Stimulated activated naive B cell treated with anti-CD40 and anti-IgM and Interleukin-4, amounts not matched to agents 10 μg/mL and 1 μg/mL and 100 μg/mL, for 72 hours (primary cell): ENCODE measurements at regions not wholly inside any gene's neighbourhood (a gene's known extent, or its start where the extent isn't known, plus 50 kb on each side); places are given as distances from the start of the nearest gene placed in this dataset.
"Not testable (repeated sequence)": the region's sequence is repeated elsewhere in the genome, so short reads cannot be mapped to it uniquely, and the experiment has no call there.

ENCODE experiments used
- ATAC-seq, 2 donors: fragments of 150-1000 bp; cut with Tn5 transposase; replicated peaks; 2 replicates each; pipeline ENCODE4 v1.10.0; 2021; ENCODE audit warnings: moderate library complexity in 1 of 2
- DNase-seq: peaks from one replicate; pipeline ENCODE4 v3.0.0; 2021
- H3K27ac Mint-ChIP-seq: one replicate; pipeline ENCODE4 v1.8.0; 2022; ENCODE audit warnings: mild to moderate bottlenecking, mixed read lengths
- H3K27me3 Mint-ChIP-seq, 2 donors: one replicate each; pipeline ENCODE4 v1.8.0; 2022; ENCODE audit warnings: mixed read lengths in 2 of 2
- H3K36me3 Mint-ChIP-seq, 2 donors: one replicate each; pipeline ENCODE4 v1.8.0; 2022; ENCODE audit warnings: mixed read lengths in 2 of 2, mild to moderate bottlenecking in 1 of 2
- H3K4me1 Mint-ChIP-seq, 2 donors: one replicate each; pipeline ENCODE4 v1.8.0; 2022; ENCODE audit warnings: mixed read lengths in 2 of 2, mild to moderate bottlenecking in 1 of 2
- H3K4me3 Mint-ChIP-seq, 2 donors: one replicate each; pipeline ENCODE4 v1.8.0; 2022; ENCODE audit warnings: mild to moderate bottlenecking in 2 of 2, mixed read lengths in 2 of 2, moderate library complexity in 1 of 2
- H3K9me3 Mint-ChIP-seq, 2 donors: one replicate each; pipeline ENCODE4 v1.8.0; 2022; ENCODE audit warnings: mixed read lengths in 2 of 2, mild to moderate bottlenecking in 1 of 2

GRCh38 chr6:125446011-125446410 is 144.2 kb upstream of the HDDC2 start:
- ATAC-seq (no peak), DNase-seq (no peak)
- H3K4me1 Mint-ChIP-seq, result no peaks in the 10 kb centered on the region
- no peak overlapping the region for H3K27ac Mint-ChIP-seq
- no peak overlapping the region for H3K4me3 Mint-ChIP-seq
- H3K9me3 Mint-ChIP-seq, result peaks cover 0 to 1% of the 10 kb centered on the region in 2 donors
- no peaks in the 10 kb centered on the region for H3K36me3 Mint-ChIP-seq
- peaks cover 0 to 4% of the 10 kb centered on the region in 2 donors for H3K27me3 Mint-ChIP-seq

- ATAC-seq (no peak), DNase-seq (no peak)
- H3K9me3 Mint-ChIP-seq, result peaks cover 0 to 6% of the 10 kb centered on the region in 2 donors
- no peaks in the 10 kb centered on the region for H3K4me1 Mint-ChIP-seq
- no peak overlapping the region for H3K4me3 Mint-ChIP-seq
- H3K27me3 Mint-ChIP-seq, result no peaks in the 10 kb centered on the region
- peaks cover 0 to 3% of the 10 kb centered on the region in 2 donors for H3K36me3 Mint-ChIP-seq
- no peak overlapping the region for H3K27ac Mint-ChIP-seq
Observed at GRCh38 chr6:125451750-125452149, 150.0 kb upstream of the HDDC2 start.

- peaks cover 1 to 8% of the 10 kb centered on the region in 2 donors for H3K36me3 Mint-ChIP-seq
- ATAC-seq, result no peak
- no peak overlapping the region for H3K4me3 Mint-ChIP-seq
- no peaks in the 10 kb centered on the region for H3K27me3 Mint-ChIP-seq
- H3K27ac Mint-ChIP-seq, result no peak overlapping the region
- no peaks in the 10 kb centered on the region for H3K4me1 Mint-ChIP-seq
- no peak for DNase-seq
- peaks cover 7 to 14% of the 10 kb centered on the region in 2 donors for H3K9me3 Mint-ChIP-seq
Observed at GRCh38 chr6:125453516-125453915, 151.7 kb upstream of the HDDC2 start.

DNA sequence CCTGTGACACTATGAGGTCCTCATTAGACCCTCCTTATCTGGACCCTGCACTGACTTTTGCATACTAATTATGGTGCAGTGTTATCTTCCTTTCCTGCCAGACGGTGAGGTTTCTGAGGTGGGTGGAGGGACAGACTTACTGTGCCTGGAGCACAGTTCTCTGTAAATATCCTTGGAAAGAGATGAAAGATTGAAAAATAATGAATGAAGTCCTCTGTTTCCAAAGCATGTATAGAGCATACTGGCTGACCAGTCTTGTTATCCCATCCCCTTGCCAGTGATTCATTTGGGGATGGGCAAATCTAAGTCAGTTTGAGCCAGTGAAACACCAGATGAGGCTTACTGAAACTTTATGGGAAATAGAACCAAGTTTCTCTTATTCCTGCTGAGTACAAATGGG is 152.6 kb upstream of the HDDC2 start:
- DNase-seq, result no peak

DNA sequence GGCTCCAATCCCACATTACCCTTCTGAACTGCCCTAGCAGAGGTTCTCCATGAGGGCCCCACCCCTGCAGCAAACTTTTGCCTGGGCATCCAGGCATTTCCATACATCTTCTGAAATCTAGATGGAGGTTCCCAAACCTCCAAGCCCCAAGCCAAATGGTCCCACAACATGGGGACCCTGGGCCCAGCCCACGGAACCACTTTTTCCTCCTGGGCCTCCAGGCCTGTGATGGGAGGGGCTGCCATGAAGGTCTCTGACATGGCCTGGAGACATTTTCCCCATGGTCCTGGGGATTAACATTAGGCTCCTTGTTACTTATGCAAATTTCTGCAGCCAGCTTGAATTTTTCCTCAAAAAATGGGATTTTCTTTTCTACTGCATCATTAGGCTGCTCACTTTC is 156.7 kb upstream of the HDDC2 start:
- DNase-seq, ATAC-seq, H3K27ac Mint-ChIP-seq, H3K27me3 Mint-ChIP-seq, H3K4me3 Mint-ChIP-seq, H3K4me1 Mint-ChIP-seq: not testable (repeated sequence)
- H3K9me3 Mint-ChIP-seq, result peaks cover 16 to 23% of the 10 kb centered on the region in 2 donors
- H3K36me3 Mint-ChIP-seq, result peaks cover 6 to 16% of the 10 kb centered on the region in 2 donors

More for the DNA sequence above, 152.6 kb upstream of the HDDC2 start:
- Mint-ChIP-seq H3K27ac (no peak overlapping the region), H3K27me3 (no peaks in the 10 kb centered on the region), H3K9me3 (peaks cover 15 to 21% of the 10 kb centered on the region in 2 donors), H3K4me1 (no peaks in the 10 kb centered on the region), H3K36me3 (peaks cover 6 to 16% of the 10 kb centered on the region in 2 donors), H3K4me3 (no peak overlapping the region)
- ATAC-seq, result no peak

DNA sequence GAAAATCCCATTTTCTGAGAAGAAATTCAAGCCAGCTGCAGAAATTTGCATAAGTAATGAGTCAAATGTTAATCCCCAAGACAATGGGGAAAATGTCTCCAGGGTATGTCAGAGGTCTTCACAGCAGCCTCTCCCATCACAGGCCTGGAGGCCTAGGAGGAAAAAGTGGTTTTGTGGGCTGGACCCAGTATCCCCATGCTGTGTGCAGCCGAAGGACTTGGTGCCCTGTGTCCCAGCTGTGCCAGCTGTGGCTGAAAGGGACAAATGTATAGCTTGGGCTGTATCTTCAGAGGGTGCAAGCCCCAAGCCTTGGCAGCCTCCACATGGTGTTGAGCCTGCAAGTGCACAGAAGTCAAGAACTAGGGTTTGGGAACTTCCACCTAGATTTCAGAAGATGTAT is 163.6 kb upstream of the HDDC2 start:
- DNase-seq, ATAC-seq, H3K27me3 Mint-ChIP-seq, H3K4me3 Mint-ChIP-seq, H3K4me1 Mint-ChIP-seq, H3K27ac Mint-ChIP-seq: not testable (repeated sequence)
- Mint-ChIP-seq H3K36me3 (peaks cover 8 to 10% of the 10 kb centered on the region in 2 donors), H3K9me3 (peaks cover 21% of the 10 kb centered on the region in 2 donors)

DNA sequence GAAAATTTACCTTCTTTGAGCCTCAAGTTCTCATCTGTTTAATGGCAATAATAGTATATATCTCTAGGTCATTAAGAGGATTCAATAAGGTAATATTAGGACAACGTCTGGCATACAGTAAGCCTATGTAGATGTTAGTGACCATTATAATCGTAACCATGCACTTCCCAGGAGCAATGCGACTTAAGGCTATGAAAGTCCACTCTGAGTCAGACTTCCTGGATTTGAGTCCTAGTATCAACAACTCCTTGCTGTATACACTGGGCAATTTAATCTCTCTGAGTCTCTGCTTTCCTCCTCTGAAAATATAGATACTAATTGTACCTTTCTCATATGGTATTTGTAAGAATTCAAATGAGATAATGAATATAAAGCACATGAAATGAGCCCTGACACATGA is 168.1 kb upstream of the HDDC2 start:
- Mint-ChIP-seq H3K4me3 (no peak overlapping the region), H3K9me3 (peaks cover 15 to 16% of the 10 kb centered on the region in 2 donors), H3K4me1 (peaks cover 1 to 5% of the 10 kb centered on the region in 2 donors), H3K27me3 (peaks cover 0 to 3% of the 10 kb centered on the region in 2 donors), H3K36me3 (peaks cover 3 to 6% of the 10 kb centered on the region in 2 donors), H3K27ac (no peak overlapping the region)
- DNase-seq (no peak), ATAC-seq (no peak)

- DNase-seq (no peak), ATAC-seq (no peak)
- Mint-ChIP-seq H3K27me3 (no peaks in the 10 kb centered on the region), H3K36me3 (no peaks in the 10 kb centered on the region), H3K27ac (no peak overlapping the region), H3K4me1 (peaks cover 1 to 5% of the 10 kb centered on the region in 2 donors), H3K9me3 (peaks cover 5 to 7% of the 10 kb centered on the region in 2 donors), H3K4me3 (no peak overlapping the region)
Observed at GRCh38 chr6:125471667-125472066, 169.9 kb upstream of the HDDC2 start.

DNA sequence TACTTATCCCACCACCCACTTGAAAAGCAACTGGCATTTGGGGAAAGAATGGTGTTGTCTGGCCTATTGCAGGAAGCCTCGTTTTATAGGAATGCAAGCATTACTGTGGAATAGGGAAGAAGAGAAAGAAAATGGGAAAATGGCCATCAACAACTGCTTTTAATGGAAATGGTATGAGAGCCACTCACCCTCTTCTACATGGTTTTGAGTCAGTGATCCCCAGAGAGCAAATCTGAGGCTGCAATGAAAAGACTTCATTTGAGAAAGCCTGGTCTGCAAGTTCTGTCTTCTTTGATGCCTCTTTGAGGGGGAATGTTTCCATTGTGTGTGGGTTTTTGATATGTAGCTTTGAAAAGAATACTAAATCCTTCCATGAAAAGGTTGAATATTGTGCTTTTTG is 172.3 kb upstream of the HDDC2 start:
- DNase-seq (no peak), ATAC-seq (no peak)
- Mint-ChIP-seq H3K4me3 (no peak overlapping the region), H3K27ac (no peak overlapping the region), H3K4me1 (no peaks in the 10 kb centered on the region), H3K27me3 (no peaks in the 10 kb centered on the region), H3K9me3 (no peaks in the 10 kb centered on the region), H3K36me3 (no peaks in the 10 kb centered on the region)

GRCh38 chr6:125477156-125477555 is 175.4 kb upstream of the HDDC2 start:
- Mint-ChIP-seq H3K9me3 (no peaks in the 10 kb centered on the region), H3K4me1 (no peaks in the 10 kb centered on the region), H3K4me3 (no peak overlapping the region), H3K27me3 (no peaks in the 10 kb centered on the region), H3K36me3 (no peaks in the 10 kb centered on the region), H3K27ac (no peak overlapping the region)
- ATAC-seq (no peak), DNase-seq (no peak)

- Mint-ChIP-seq H3K27me3 (no peaks in the 10 kb centered on the region), H3K4me3 (no peak overlapping the region), H3K27ac (no peak overlapping the region), H3K9me3 (no peaks in the 10 kb centered on the region), H3K4me1 (no peaks in the 10 kb centered on the region), H3K36me3 (no peaks in the 10 kb centered on the region)
- ATAC-seq, result no peak
- DNase-seq, result no peak
Observed at GRCh38 chr6:125477844-125478243, 176.1 kb upstream of the HDDC2 start.

GRCh38 chr6:125480146-125480545 is 178.4 kb upstream of the HDDC2 start:
- Mint-ChIP-seq H3K27me3 (peaks cover 0 to 4% of the 10 kb centered on the region in 2 donors), H3K4me1 (no peaks in the 10 kb centered on the region), H3K27ac (no peak overlapping the region), H3K9me3 (peaks cover 3 to 4% of the 10 kb centered on the region in 2 donors), H3K36me3 (peaks cover 4 to 7% of the 10 kb centered on the region in 2 donors), H3K4me3 (no peak overlapping the region)
- no peak for ATAC-seq
- no peak for DNase-seq

DNA sequence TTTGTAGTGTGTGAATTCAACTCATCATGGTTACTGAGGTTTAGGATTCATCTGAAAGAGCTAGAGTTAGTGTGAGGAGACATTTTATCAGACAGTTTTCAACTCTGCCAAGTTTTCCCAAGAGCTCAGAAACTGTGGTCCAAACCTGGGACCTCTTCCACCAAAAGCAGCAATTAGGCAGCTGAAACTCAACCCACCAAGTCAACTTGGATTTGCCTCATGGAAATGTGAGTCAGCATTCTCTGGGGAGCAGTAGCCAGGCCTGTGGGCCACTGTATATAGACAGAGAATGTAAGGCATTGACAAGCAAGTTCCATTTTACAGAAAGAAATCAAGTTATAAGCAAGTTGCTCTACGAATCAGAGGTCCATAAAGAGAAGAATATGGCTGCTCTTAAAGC is 178.8 kb upstream of the HDDC2 start:
- H3K36me3 Mint-ChIP-seq, result peaks cover 5 to 7% of the 10 kb centered on the region in 2 donors
- no peak for ATAC-seq
- H3K4me1 Mint-ChIP-seq, result no peaks in the 10 kb centered on the region
- H3K4me3 Mint-ChIP-seq, result no peak overlapping the region
- peaks cover 0 to 4% of the 10 kb centered on the region in 2 donors for H3K27me3 Mint-ChIP-seq
- peaks cover 3 to 6% of the 10 kb centered on the region in 2 donors for H3K9me3 Mint-ChIP-seq
- DNase-seq, result no peak
- no peak overlapping the region for H3K27ac Mint-ChIP-seq

DNA sequence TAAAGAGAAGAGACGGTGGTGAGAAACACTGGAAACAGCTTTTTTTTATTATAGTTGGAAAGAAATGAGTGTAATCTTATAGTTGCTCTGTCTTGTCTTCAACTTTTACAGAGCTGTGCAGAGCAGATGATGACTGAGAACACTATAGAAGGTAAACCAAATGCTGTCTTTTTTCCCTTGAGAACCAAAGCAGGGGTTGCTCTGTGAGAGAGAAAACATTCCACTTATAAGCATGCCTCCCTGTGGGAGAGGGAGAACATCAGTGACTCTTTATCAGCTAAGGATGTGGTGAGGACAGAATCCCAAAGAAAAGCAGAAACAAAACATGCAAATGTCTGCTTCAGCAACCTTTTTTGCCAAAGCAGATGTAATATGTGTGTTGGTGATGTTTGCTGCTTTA is 179.3 kb upstream of the HDDC2 start:
- ATAC-seq (no peak), DNase-seq (no peak)
- H3K27ac Mint-ChIP-seq, result no peak overlapping the region
- peaks cover 0 to 5% of the 10 kb centered on the region in 2 donors for H3K4me1 Mint-ChIP-seq
- peaks cover 7 to 8% of the 10 kb centered on the region in 2 donors for H3K36me3 Mint-ChIP-seq
- H3K27me3 Mint-ChIP-seq, result peaks cover 0 to 4% of the 10 kb centered on the region in 2 donors
- no peak overlapping the region for H3K4me3 Mint-ChIP-seq
- H3K9me3 Mint-ChIP-seq, result peaks cover 8 to 10% of the 10 kb centered on the region in 2 donors

DNA sequence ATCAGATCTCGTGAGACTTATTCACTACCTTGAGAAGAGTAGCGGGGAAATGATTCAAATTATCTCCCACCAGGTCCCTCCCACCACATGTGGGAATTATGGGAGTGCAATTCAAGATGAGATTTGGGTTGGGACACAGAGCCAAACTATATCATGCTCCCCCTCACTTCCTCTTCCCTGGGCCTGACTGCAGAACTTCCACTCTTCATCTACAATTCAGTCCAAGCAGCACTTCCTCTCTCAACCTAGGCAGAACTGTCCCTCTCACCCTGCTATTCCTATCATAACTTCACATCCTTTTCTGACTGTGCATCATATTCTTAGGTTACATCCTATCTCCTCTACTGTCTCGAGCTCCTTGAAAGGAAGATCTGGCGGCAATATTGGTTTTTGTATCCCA is 184.0 kb upstream of the HDDC2 start:
- peaks cover 9 to 10% of the 10 kb centered on the region in 2 donors for H3K36me3 Mint-ChIP-seq
- DNase-seq, result no peak
- H3K4me3 Mint-ChIP-seq, result no peak overlapping the region
- no peak overlapping the region for H3K27ac Mint-ChIP-seq
- H3K4me1 Mint-ChIP-seq, result peaks cover 5 to 15% of the 10 kb centered on the region in 2 donors
- no peak for ATAC-seq
- H3K27me3 Mint-ChIP-seq, result peaks cover 5 to 14% of the 10 kb centered on the region in 2 donors
- peaks cover 12 to 18% of the 10 kb centered on the region in 2 donors for H3K9me3 Mint-ChIP-seq

GRCh38 chr6:125486881-125487280 is 185.1 kb upstream of the HDDC2 start:
- Mint-ChIP-seq H3K4me3 (no peak overlapping the region), H3K27me3 (peaks cover 13 to 19% of the 10 kb centered on the region in 2 donors), H3K9me3 (peaks cover 12 to 18% of the 10 kb centered on the region in 2 donors), H3K27ac (no peak overlapping the region), H3K36me3 (peaks cover 9 to 10% of the 10 kb centered on the region in 2 donors), H3K4me1 (peaks cover 5 to 15% of the 10 kb centered on the region in 2 donors)
- DNase-seq (no peak), ATAC-seq (no peak)
